ENCODE measurements at regions not wholly inside any gene's neighbourhood (a gene's known extent, or its start where the extent isn't known, plus 50 kb on each side); places are given as distances from the start of the nearest gene placed in this dataset.
"Not testable (repeated sequence)": the region's sequence is repeated elsewhere in the genome, so short reads cannot be mapped to it uniquely, and the experiment has no call there.

GRCh38 chr10:34885898-34886297 is 70.8 kb upstream of the PARD3 start:
- Mint-ChIP-seq H3K9me3 (peaks cover 4% of the 10 kb centered on the region), H3K4me3 (no peak overlapping the region), H3K36me3 (peaks cover 4% of the 10 kb centered on the region), H3K27me3 (no peaks in the 10 kb centered on the region), H3K27ac (peak overlapping the region; percentile 11), H3K4me1 (ENCODE audit: unreplicated experiment) (peaks cover 21% of the 10 kb centered on the region)
- TF ChIP-seq CTCF (conservative IDR thresholded peaks at IDR 0.05): no peak
- no peak for DNase-seq (ENCODE audit: extremely low spot score, unreplicated experiment)

GRCh38 chr10:34885011-34885410 is 69.9 kb upstream of the PARD3 start:
- Mint-ChIP-seq H3K4me3 (no peak overlapping the region), H3K27ac (peak overlapping the region; percentile 81), H3K36me3 (peaks cover 4% of the 10 kb centered on the region), H3K9me3 (peaks cover 4% of the 10 kb centered on the region), H3K27me3 (no peaks in the 10 kb centered on the region), H3K4me1 (ENCODE audit: unreplicated experiment) (peaks cover 21% of the 10 kb centered on the region)
- no peak for TF ChIP-seq CTCF (conservative IDR thresholded peaks at IDR 0.05)
- no peak for DNase-seq (ENCODE audit: extremely low spot score, unreplicated experiment)

GRCh38 chr10:34884272-34884952 is 69.3 kb upstream of the PARD3 start:
- peaks cover 21% of the 10 kb centered on the region for H3K4me1 Mint-ChIP-seq (ENCODE audit: unreplicated experiment)
- peak overlapping the region; percentile 81 for H3K27ac Mint-ChIP-seq
- no peak for DNase-seq (ENCODE audit: extremely low spot score, unreplicated experiment)
- H3K9me3 Mint-ChIP-seq: peaks cover 4% of the 10 kb centered on the region
- H3K36me3 Mint-ChIP-seq: peaks cover 4% of the 10 kb centered on the region
- no peaks in the 10 kb centered on the region for H3K27me3 Mint-ChIP-seq
- no peak for TF ChIP-seq CTCF (conservative IDR thresholded peaks at IDR 0.05)
- H3K4me3 Mint-ChIP-seq: peak overlapping the region; percentile 46

- Mint-ChIP-seq H3K4me1 (ENCODE audit: unreplicated experiment) (peaks cover 16% of the 10 kb centered on the region), H3K36me3 (peaks cover 4% of the 10 kb centered on the region), H3K27ac (no peak overlapping the region), H3K27me3 (no peaks in the 10 kb centered on the region), H3K4me3 (no peak overlapping the region), H3K9me3 (peaks cover 4% of the 10 kb centered on the region)
- no peak for TF ChIP-seq CTCF (conservative IDR thresholded peaks at IDR 0.05)
- DNase-seq (ENCODE audit: extremely low spot score, unreplicated experiment): no peak
Measured at GRCh38 chr10:34880817-34881216, 65.7 kb upstream of the PARD3 start.

GRCh38 chr10:34878651-34879050 is 63.6 kb upstream of the PARD3 start:
- not testable (repeated sequence) for H3K36me3 Mint-ChIP-seq; H3K9me3 Mint-ChIP-seq; DNase-seq (ENCODE audit: extremely low spot score, unreplicated experiment); H3K4me1 Mint-ChIP-seq (ENCODE audit: unreplicated experiment); H3K27ac Mint-ChIP-seq; H3K4me3 Mint-ChIP-seq; H3K27me3 Mint-ChIP-seq

GRCh38 chr10:34875061-34875460 is 60.0 kb upstream of the PARD3 start:
- H3K27ac Mint-ChIP-seq: no peak overlapping the region
- H3K27me3 Mint-ChIP-seq: no peaks in the 10 kb centered on the region
- no peak for DNase-seq (ENCODE audit: extremely low spot score, unreplicated experiment)
- no peak overlapping the region for H3K4me3 Mint-ChIP-seq
- H3K4me1 Mint-ChIP-seq (ENCODE audit: unreplicated experiment): no peaks in the 10 kb centered on the region
- H3K36me3 Mint-ChIP-seq: no peaks in the 10 kb centered on the region
- TF ChIP-seq CTCF (conservative IDR thresholded peaks at IDR 0.05): no peak
- H3K9me3 Mint-ChIP-seq: no peaks in the 10 kb centered on the region

All from type B pancreatic cell (in vitro differentiated cells).